ENCODE measurements at regions not wholly inside any gene's neighbourhood (a gene's known extent, or its start where the extent isn't known, plus 50 kb on each side); places are given as distances from the start of the nearest gene placed in this dataset.

- no TSS peak for BruUV-seq (replicated peaks)
- POLR2A ChIA-PET (ENCODE audit: unreplicated experiment): no interaction called here
- no peaks in the 10 kb centered on the region for H3K27me3 ChIP-seq (ENCODE audit: low read length)
- H3K4me1 ChIP-seq (ENCODE audit: insufficient read depth, low read length): no peaks in the 10 kb centered on the region
- no peaks in the 10 kb centered on the region for H3K79me2 ChIP-seq (ENCODE audit: low read length)
- H2AFZ ChIP-seq (ENCODE audit: low read length): no peak overlapping the region
- intact Hi-C loops (cut with micrococcal nuclease): no loop called here
- no peaks in the 10 kb centered on the region for H3F3A ChIP-seq (ENCODE audit: low read length, unreplicated experiment)
- TF ChIP-seq EZH2 (IDR thresholded peaks at IDR 0.05; ENCODE audit: low read length, unreplicated experiment) (no peak), EZH2phosphoT487 (IDR thresholded peaks at IDR 0.05; ENCODE audit: borderline replicate concordance, low read length) (no peak), CTCF (conservative IDR thresholded peaks at IDR 0.05; ENCODE audit: low read depth, low read length) (no peak)
- no peaks in the 10 kb centered on the region for H3K9me3 ChIP-seq (ENCODE audit: low read length)
- no peak for ATAC-seq
- H4K20me1 ChIP-seq (ENCODE audit: low read length): no peaks in the 10 kb centered on the region
- no peaks in the 10 kb centered on the region for H3K9me2 ChIP-seq (replicated peaks; ENCODE audit: low read length)
- CTCF ChIA-PET: no interaction called here
- no peak overlapping the region for H3K9ac ChIP-seq (ENCODE audit: low read length)
- DNase-seq: no peak
- H3K27ac ChIP-seq (ENCODE audit: low read length): no peak overlapping the region
- H3K4me2 ChIP-seq (ENCODE audit: low read length): no peak overlapping the region
- no peaks in the 10 kb centered on the region for H3K36me3 ChIP-seq (ENCODE audit: low read depth, low read length)
- H3K4me3 ChIP-seq (ENCODE audit: low read length): no peak overlapping the region
Observed at GRCh38 chr9:11063263-11063662, 450.5 kb upstream of the PTPRD start.

- H3K4me2 ChIP-seq (ENCODE audit: low read length): no peak overlapping the region
- TF ChIP-seq CTCF (conservative IDR thresholded peaks at IDR 0.05; ENCODE audit: low read depth, low read length) (no peak), EZH2 (IDR thresholded peaks at IDR 0.05; ENCODE audit: low read length, unreplicated experiment) (no peak), EZH2phosphoT487 (IDR thresholded peaks at IDR 0.05; ENCODE audit: borderline replicate concordance, low read length) (no peak)
- no peak overlapping the region for H2AFZ ChIP-seq (ENCODE audit: low read length)
- no peaks in the 10 kb centered on the region for H3K79me2 ChIP-seq (ENCODE audit: low read length)
- H3K9me3 ChIP-seq (ENCODE audit: low read length): no peaks in the 10 kb centered on the region
- ChIA-PET POLR2A (ENCODE audit: unreplicated experiment) (no interaction called here), CTCF (no interaction called here)
- no peak overlapping the region for H3K9ac ChIP-seq (ENCODE audit: low read length)
- H3K4me3 ChIP-seq (ENCODE audit: low read length): no peak overlapping the region
- H3K27ac ChIP-seq (ENCODE audit: low read length): no peak overlapping the region
- H3K4me1 ChIP-seq (ENCODE audit: insufficient read depth, low read length): no peaks in the 10 kb centered on the region
- intact Hi-C loops (cut with micrococcal nuclease): no loop called here
- no peaks in the 10 kb centered on the region for H3K27me3 ChIP-seq (ENCODE audit: low read length)
- H3F3A ChIP-seq (ENCODE audit: low read length, unreplicated experiment): no peaks in the 10 kb centered on the region
- BruUV-seq (replicated peaks): no TSS peak
- no peaks in the 10 kb centered on the region for H3K9me2 ChIP-seq (replicated peaks; ENCODE audit: low read length)
- H3K36me3 ChIP-seq (ENCODE audit: low read depth, low read length): no peaks in the 10 kb centered on the region
- DNase-seq (no peak), ATAC-seq (no peak)
- H4K20me1 ChIP-seq (ENCODE audit: low read length): no peaks in the 10 kb centered on the region
Observed at GRCh38 chr9:11064909-11065308, 452.1 kb upstream of the PTPRD start.

DNA sequence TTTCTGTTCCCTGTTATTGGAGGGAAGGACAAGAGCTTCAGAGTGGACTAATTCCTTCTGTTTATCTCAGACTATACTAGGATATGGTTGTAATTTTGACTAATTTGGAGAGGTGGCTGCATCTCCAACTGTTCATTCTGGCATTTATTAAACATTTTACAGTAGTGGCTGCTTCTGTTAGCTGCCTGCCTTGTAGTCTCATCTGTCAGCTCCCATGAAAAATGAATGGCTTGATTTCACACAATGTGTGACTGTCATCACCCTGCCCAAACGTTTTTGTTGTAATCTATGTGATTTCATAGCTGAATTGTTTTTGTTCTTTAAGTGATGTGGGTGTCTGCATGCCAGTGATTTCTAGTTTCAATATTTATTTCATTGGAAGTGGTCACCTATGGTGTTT lies 459.4 kb upstream of the PTPRD start:
- Histone ChIP-seq H3K36me3 (ENCODE audit: low read depth, low read length) (no peaks in the 10 kb centered on the region), H3K4me1 (ENCODE audit: insufficient read depth, low read length) (no peaks in the 10 kb centered on the region), H3K4me3 (ENCODE audit: low read length) (no peak overlapping the region), H3K4me2 (ENCODE audit: low read length) (no peak overlapping the region), H3K79me2 (ENCODE audit: low read length) (no peaks in the 10 kb centered on the region), H3K9me3 (ENCODE audit: low read length) (no peaks in the 10 kb centered on the region), H3K27ac (ENCODE audit: low read length) (no peak overlapping the region), H2AFZ (ENCODE audit: low read length) (no peak overlapping the region), H4K20me1 (ENCODE audit: low read length) (no peaks in the 10 kb centered on the region), H3K27me3 (ENCODE audit: low read length) (no peaks in the 10 kb centered on the region), H3F3A (ENCODE audit: low read length, unreplicated experiment) (no peaks in the 10 kb centered on the region), H3K9ac (ENCODE audit: low read length) (no peak overlapping the region), H3K9me2 (replicated peaks; ENCODE audit: low read length) (no peaks in the 10 kb centered on the region)
- no peak for TF ChIP-seq EZH2 (IDR thresholded peaks at IDR 0.05; ENCODE audit: low read length, unreplicated experiment)
- no peak for TF ChIP-seq EZH2phosphoT487 (IDR thresholded peaks at IDR 0.05; ENCODE audit: borderline replicate concordance, low read length)
- no peak for TF ChIP-seq CTCF (conservative IDR thresholded peaks at IDR 0.05; ENCODE audit: low read depth, low read length)
- intact Hi-C loops (cut with micrococcal nuclease): no loop called here
- DNase-seq: no peak
- CTCF ChIA-PET: no interaction called here
- no TSS peak for BruUV-seq (replicated peaks)
- POLR2A ChIA-PET (ENCODE audit: unreplicated experiment): no interaction called here
- ATAC-seq: no peak
